Astrocyte (in vitro differentiated cells and primary cell): ENCODE measurements at regions not wholly inside any gene's neighbourhood (a gene's known extent, or its start where the extent isn't known, plus 50 kb on each side); places are given as distances from the start of the nearest gene placed in this dataset.
A peak's percentile ranks its signal among the peaks of the same experiment; 100 is the strongest.

Source experiments
- DNase-seq: peaks from one replicate; pipeline ENCODE4 v3.0.0-alpha.2; 2010; ENCODE audit warnings: low read depth
- FAIRE-seq: peaks from 2 replicates; lab custom pipeline; 2011; peaks lifted over from hg19 to GRCh38; lab: Jason Lieb, UNC
- H2AFZ ChIP-seq: 2 replicates; pipeline ENCODE4 v1.6.0; 2012; ENCODE audit warnings: low read depth, low read length, inconsistent platforms
- H3K27ac ChIP-seq: 2 replicates; pipeline ENCODE4 v1.5.1; 2011; ENCODE audit warnings: low read depth, low read length, inconsistent platforms
- H3K27me3 ChIP-seq: 2 replicates; pipeline ENCODE4 v1.6.0; 2011; ENCODE audit warnings: low read length, inconsistent platforms; ENCODE audit not compliant: insufficient read depth
- H3K36me3 ChIP-seq: 2 replicates; pipeline ENCODE4 v1.5.1; 2011; ENCODE audit warnings: low read length, inconsistent platforms; ENCODE audit not compliant: insufficient read depth
- H3K4me1 ChIP-seq: 2 replicates; pipeline ENCODE4 v1.5.1; 2011; ENCODE audit warnings: low read length, inconsistent platforms; ENCODE audit not compliant: insufficient read depth
- H3K4me2 ChIP-seq: 2 replicates; pipeline ENCODE4 v1.6.0; 2012; ENCODE audit warnings: low read length, inconsistent platforms
- H3K4me3 ChIP-seq: 2 replicates; pipeline ENCODE4 v1.5.1; 2011; ENCODE audit warnings: low read depth, mild to moderate bottlenecking, low read length, inconsistent platforms; ENCODE audit not compliant: insufficient read depth
- H3K79me2 ChIP-seq: 2 replicates; pipeline ENCODE4 v1.6.0; 2012; ENCODE audit warnings: mild to moderate bottlenecking, low read length, inconsistent platforms; ENCODE audit not compliant: insufficient read depth
- H3K9ac ChIP-seq: 2 replicates; pipeline ENCODE4 v1.6.0; 2012; ENCODE audit warnings: mild to moderate bottlenecking, low read length, inconsistent platforms
- H3K9me3 ChIP-seq: 2 replicates; pipeline ENCODE4 v1.5.1; 2012; ENCODE audit warnings: low read depth, mild to moderate bottlenecking, low read length, inconsistent platforms; ENCODE audit not compliant: insufficient read depth
- H4K20me1 ChIP-seq: 2 replicates; pipeline ENCODE4 v1.6.0; 2012; ENCODE audit warnings: low read length, inconsistent platforms; ENCODE audit not compliant: insufficient read depth
- H3K27ac Mint-ChIP-seq: one replicate; pipeline ENCODE4 v1.8.0; 2021; ENCODE audit warnings: mild to moderate bottlenecking, mixed read lengths; ENCODE audit not compliant: unreplicated experiment
- H3K27me3 Mint-ChIP-seq: one replicate; pipeline ENCODE4 v1.8.0; 2021; ENCODE audit warnings: low read depth, mixed read lengths; ENCODE audit not compliant: unreplicated experiment
- H3K36me3 Mint-ChIP-seq: one replicate; pipeline ENCODE4 v1.8.0; 2021; ENCODE audit warnings: low read depth, mixed read lengths; ENCODE audit not compliant: unreplicated experiment
- H3K4me1 Mint-ChIP-seq: one replicate; pipeline ENCODE4 v1.8.0; 2021; ENCODE audit warnings: low read depth, mixed read lengths; ENCODE audit not compliant: unreplicated experiment
- H3K4me3 Mint-ChIP-seq: one replicate; pipeline ENCODE4 v1.8.0; 2021; ENCODE audit warnings: mild to moderate bottlenecking, moderate library complexity, mixed read lengths; ENCODE audit not compliant: unreplicated experiment
- H3K9me3 Mint-ChIP-seq: one replicate; pipeline ENCODE4 v1.8.0; 2021; ENCODE audit warnings: mild to moderate bottlenecking, mixed read lengths; ENCODE audit not compliant: unreplicated experiment
- EZH2 ChIP-seq: IDR thresholded peaks from 2 replicates; pipeline ENCODE4 v1.6.1; 2012; ENCODE audit warnings: mild to moderate bottlenecking, low read length, inconsistent platforms; ENCODE audit not compliant: insufficient read depth
- TF ChIP-seq, protein P1 (sequence below): IDR thresholded peaks from 2 replicates; pipeline ENCODE4 v1.5.1; 2011; ENCODE audit warnings: low read depth, mild to moderate bottlenecking, inconsistent platforms, low read length, moderate library complexity; ENCODE audit not compliant: insufficient read depth

GRCh38 chr5:74403771-74404170 lies 236.8 kb downstream of the ENC1 start:
- Histone ChIP-seq H3K9ac (no peak overlapping the region), H3K4me2 (no peak overlapping the region), H3K36me3 (no peaks in the 10 kb centered on the region), H3K27me3 (no peaks in the 10 kb centered on the region), H3K27ac (no peak overlapping the region), H3K79me2 (no peaks in the 10 kb centered on the region), H3K9me3 (peaks cover 3% of the 10 kb centered on the region), H2AFZ (no peak overlapping the region), H3K4me1 (peaks cover 12% of the 10 kb centered on the region), H3K4me3 (no peak overlapping the region), H4K20me1 (no peaks in the 10 kb centered on the region)
- TF ChIP-seq, protein P1, sequence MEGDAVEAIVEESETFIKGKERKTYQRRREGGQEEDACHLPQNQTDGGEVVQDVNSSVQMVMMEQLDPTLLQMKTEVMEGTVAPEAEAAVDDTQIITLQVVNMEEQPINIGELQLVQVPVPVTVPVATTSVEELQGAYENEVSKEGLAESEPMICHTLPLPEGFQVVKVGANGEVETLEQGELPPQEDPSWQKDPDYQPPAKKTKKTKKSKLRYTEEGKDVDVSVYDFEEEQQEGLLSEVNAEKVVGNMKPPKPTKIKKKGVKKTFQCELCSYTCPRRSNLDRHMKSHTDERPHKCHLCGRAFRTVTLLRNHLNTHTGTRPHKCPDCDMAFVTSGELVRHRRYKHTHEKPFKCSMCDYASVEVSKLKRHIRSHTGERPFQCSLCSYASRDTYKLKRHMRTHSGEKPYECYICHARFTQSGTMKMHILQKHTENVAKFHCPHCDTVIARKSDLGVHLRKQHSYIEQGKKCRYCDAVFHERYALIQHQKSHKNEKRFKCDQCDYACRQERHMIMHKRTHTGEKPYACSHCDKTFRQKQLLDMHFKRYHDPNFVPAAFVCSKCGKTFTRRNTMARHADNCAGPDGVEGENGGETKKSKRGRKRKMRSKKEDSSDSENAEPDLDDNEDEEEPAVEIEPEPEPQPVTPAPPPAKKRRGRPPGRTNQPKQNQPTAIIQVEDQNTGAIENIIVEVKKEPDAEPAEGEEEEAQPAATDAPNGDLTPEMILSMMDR = no peak
- no peak for TF ChIP-seq EZH2
- no peak for FAIRE-seq
- peaks cover 37% of the 10 kb centered on the region for H3K4me1 Mint-ChIP-seq
- H3K36me3 Mint-ChIP-seq = no peaks in the 10 kb centered on the region
- no peaks in the 10 kb centered on the region for H3K9me3 Mint-ChIP-seq
- DNase-seq = no peak
- H3K27me3 Mint-ChIP-seq = no peaks in the 10 kb centered on the region
- no peak overlapping the region for H3K4me3 Mint-ChIP-seq
- peak overlapping the region; percentile 82 for H3K27ac Mint-ChIP-seq

DNA sequence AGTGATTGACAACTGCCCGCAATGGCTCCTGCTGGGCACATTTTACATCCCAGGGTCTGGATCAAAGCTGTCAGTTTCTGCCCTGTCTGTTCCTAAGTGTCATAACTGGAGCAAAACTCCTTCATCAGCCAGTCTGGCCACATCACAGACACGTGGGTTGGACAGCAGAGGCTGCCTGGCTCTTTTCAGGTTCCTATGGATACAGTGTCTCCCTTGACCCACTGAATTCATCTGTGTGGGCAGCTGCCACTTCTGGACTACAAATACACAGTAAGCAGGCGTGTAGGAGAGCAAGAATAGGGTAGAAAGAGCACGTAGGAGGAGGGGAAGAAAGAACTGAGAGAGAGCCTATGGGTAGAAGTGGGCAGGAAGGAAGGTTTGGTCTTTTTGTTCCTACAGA lies 238.0 kb downstream of the ENC1 start:
- Histone ChIP-seq H3K27ac (no peak overlapping the region), H3K9ac (no peak overlapping the region), H3K27me3 (no peaks in the 10 kb centered on the region), H3K36me3 (no peaks in the 10 kb centered on the region), H4K20me1 (no peaks in the 10 kb centered on the region), H2AFZ (no peak overlapping the region), H3K4me2 (no peak overlapping the region), H3K4me3 (no peak overlapping the region), H3K9me3 (peaks cover 3% of the 10 kb centered on the region), H3K4me1 (peaks cover 12% of the 10 kb centered on the region), H3K79me2 (no peaks in the 10 kb centered on the region)
- no peak for DNase-seq
- Mint-ChIP-seq H3K9me3 (no peaks in the 10 kb centered on the region), H3K4me1 (peaks cover 34% of the 10 kb centered on the region), H3K27ac (peak overlapping the region; percentile 54), H3K27me3 (no peaks in the 10 kb centered on the region), H3K36me3 (no peaks in the 10 kb centered on the region), H3K4me3 (no peak overlapping the region)
- no peak for FAIRE-seq
- TF ChIP-seq, protein P1 = no peak
- no peak for TF ChIP-seq EZH2

DNA sequence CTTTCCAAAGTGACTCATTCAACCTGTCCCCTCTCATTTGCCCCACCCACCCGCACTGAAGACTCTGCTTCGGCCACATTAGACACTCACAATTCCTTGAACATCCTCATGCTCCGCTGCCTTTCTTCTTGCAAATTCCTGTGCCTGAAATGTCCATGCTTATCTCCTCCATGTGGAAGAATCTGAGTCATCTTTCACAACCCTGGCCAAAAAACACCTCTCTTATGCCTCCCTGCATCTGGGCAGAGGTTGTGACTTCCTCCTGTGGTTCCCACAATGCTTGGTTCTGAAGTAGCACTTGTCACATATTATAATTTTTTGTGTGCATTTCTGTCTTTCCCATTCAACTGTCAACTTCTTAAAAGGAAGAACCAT lies 238.6 kb downstream of the ENC1 start:
- FAIRE-seq = no peak
- H3K36me3 Mint-ChIP-seq = no peaks in the 10 kb centered on the region

More for the DNA sequence above, 238.6 kb downstream of the ENC1 start:
- H2AFZ ChIP-seq = no peak overlapping the region
- H3K9me3 ChIP-seq = peaks cover 3% of the 10 kb centered on the region
- H3K4me2 ChIP-seq = peak overlapping the region; percentile 4
- H3K27me3 Mint-ChIP-seq = no peaks in the 10 kb centered on the region
- no peak overlapping the region for H3K4me3 Mint-ChIP-seq
- no peaks in the 10 kb centered on the region for H3K9me3 Mint-ChIP-seq
- H3K4me1 ChIP-seq = peaks cover 12% of the 10 kb centered on the region
- peaks cover 34% of the 10 kb centered on the region for H3K4me1 Mint-ChIP-seq
- TF ChIP-seq EZH2 = no peak
- TF ChIP-seq, protein P1 = no peak
- no peaks in the 10 kb centered on the region for H3K79me2 ChIP-seq
- H3K27ac Mint-ChIP-seq = peak overlapping the region; percentile 72
- no peaks in the 10 kb centered on the region for H4K20me1 ChIP-seq
- no peak overlapping the region for H3K4me3 ChIP-seq
- no peak overlapping the region for H3K27ac ChIP-seq
- H3K36me3 ChIP-seq = no peaks in the 10 kb centered on the region
- no peak overlapping the region for H3K9ac ChIP-seq
- DNase-seq = peak; percentile 74
- H3K27me3 ChIP-seq = no peaks in the 10 kb centered on the region
